ENCODE measurements at regions not wholly inside any gene's neighbourhood (a gene's known extent, or its start where the extent isn't known, plus 50 kb on each side); places are given as distances from the start of the nearest gene placed in this dataset.

DNA sequence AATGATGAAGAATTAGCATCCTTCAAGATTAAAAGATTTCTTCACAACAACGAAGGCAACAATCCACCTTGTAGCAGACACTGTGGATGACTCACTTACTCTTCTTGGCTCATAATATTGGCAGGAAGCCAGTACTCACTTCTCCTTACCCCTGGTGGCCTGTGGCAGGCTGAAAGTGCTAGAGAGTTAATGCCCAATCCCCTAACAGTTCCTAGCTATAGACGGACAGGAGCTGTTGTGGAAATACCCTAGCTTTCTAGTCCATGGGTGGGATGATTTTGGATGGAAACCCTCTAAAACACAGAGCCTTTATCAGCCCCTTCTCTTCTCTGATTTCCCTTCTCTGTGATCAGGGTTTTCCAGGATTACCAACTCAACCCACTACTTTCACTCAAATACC is 128.6 kb upstream of the NYAP2 start:
- H3K4me3 ChIP-seq: no peak overlapping the region
- H2AFZ ChIP-seq: no peak overlapping the region
- intact Hi-C loops (cut with micrococcal nuclease; ENCODE audit: unreplicated experiment): no loop called here
- no peaks in the 10 kb centered on the region for H3K79me2 ChIP-seq (ENCODE audit: low read depth)
- no TSS peak for BruUV-seq (replicated peaks)
- H3K9me3 ChIP-seq (ENCODE audit: insufficient read depth, low read depth): no peaks in the 10 kb centered on the region
- DNase-seq: peak; percentile 52 to 55
- no peak overlapping the region for H3K4me2 ChIP-seq
- H4K20me1 ChIP-seq (ENCODE audit: insufficient read depth): no peaks in the 10 kb centered on the region
- peaks cover 4% of the 10 kb centered on the region; the same call in 1 of the 2 replicates for H3K9me2 ChIP-seq (ENCODE audit: insufficient read depth)
- H3F3A ChIP-seq (ENCODE audit: insufficient read depth, low read depth): no peaks in the 10 kb centered on the region
- ChIA-PET CTCF (no interaction called here), POLR2A (ENCODE audit: unreplicated experiment) (interaction anchor here (0.6 kb wide), 1 partner anchor 100 kb away, joined by 3 read pairs; no protein-coding TSS in a partner anchor)
- H3K4me1 ChIP-seq (replicated peaks; ENCODE audit: insufficient read depth): no peaks in the 10 kb centered on the region
- no peaks in the 10 kb centered on the region for H3K36me3 ChIP-seq (ENCODE audit: low read depth)
- TF ChIP-seq CTCF (conservative IDR thresholded peaks at IDR 0.05) (no peak), EZH2 (IDR thresholded peaks at IDR 0.05; ENCODE audit: low read depth) (no peak)
- no peaks in the 10 kb centered on the region for H3K27me3 ChIP-seq (ENCODE audit: insufficient read depth, low read depth)
- H3K27ac ChIP-seq: no peak overlapping the region

GRCh38 chr2:225270053-225270452 is 129.5 kb upstream of the NYAP2 start:
- ChIA-PET POLR2A (ENCODE audit: unreplicated experiment) (no interaction called here), CTCF (no interaction called here)
- H3K27ac ChIP-seq: no peak overlapping the region
- no peaks in the 10 kb centered on the region for H3K4me1 ChIP-seq (replicated peaks; ENCODE audit: insufficient read depth)
- H3K4me3 ChIP-seq: no peak overlapping the region
- no peak for TF ChIP-seq CTCF (conservative IDR thresholded peaks at IDR 0.05)
- TF ChIP-seq EZH2 (IDR thresholded peaks at IDR 0.05; ENCODE audit: low read depth): no peak
- intact Hi-C loops (cut with micrococcal nuclease; ENCODE audit: unreplicated experiment): no loop called here
- BruUV-seq (replicated peaks): no TSS peak
- no peaks in the 10 kb centered on the region for H3K9me3 ChIP-seq (ENCODE audit: insufficient read depth, low read depth)
- peaks cover 4% of the 10 kb centered on the region; the same call in 1 of the 2 replicates for H3K9me2 ChIP-seq (ENCODE audit: insufficient read depth)
- no peaks in the 10 kb centered on the region for H3F3A ChIP-seq (ENCODE audit: insufficient read depth, low read depth)
- H3K79me2 ChIP-seq (ENCODE audit: low read depth): no peaks in the 10 kb centered on the region
- no peak overlapping the region for H2AFZ ChIP-seq
- no peak for DNase-seq
- no peaks in the 10 kb centered on the region for H3K36me3 ChIP-seq (ENCODE audit: low read depth)
- no peaks in the 10 kb centered on the region for H4K20me1 ChIP-seq (ENCODE audit: insufficient read depth)
- no peak overlapping the region for H3K4me2 ChIP-seq
- no peaks in the 10 kb centered on the region for H3K27me3 ChIP-seq (ENCODE audit: insufficient read depth, low read depth)

- Histone ChIP-seq H3K4me3 (no peak overlapping the region), H3K4me1 (replicated peaks; ENCODE audit: insufficient read depth) (no peaks in the 10 kb centered on the region), H3K27ac (no peak overlapping the region), H3K27me3 (ENCODE audit: insufficient read depth, low read depth) (no peaks in the 10 kb centered on the region), H3F3A (ENCODE audit: insufficient read depth, low read depth) (no peaks in the 10 kb centered on the region), H3K9me3 (ENCODE audit: insufficient read depth, low read depth) (peaks cover 5% of the 10 kb centered on the region; the same call in 1 of the 2 replicates), H4K20me1 (ENCODE audit: insufficient read depth) (no peaks in the 10 kb centered on the region), H2AFZ (no peak overlapping the region), H3K4me2 (no peak overlapping the region), H3K36me3 (ENCODE audit: low read depth) (no peaks in the 10 kb centered on the region), H3K79me2 (ENCODE audit: low read depth) (no peaks in the 10 kb centered on the region), H3K9me2 (ENCODE audit: insufficient read depth) (no peaks in the 10 kb centered on the region)
- intact Hi-C loops (cut with micrococcal nuclease; ENCODE audit: unreplicated experiment): no loop called here
- ChIA-PET CTCF (no interaction called here), POLR2A (ENCODE audit: unreplicated experiment) (no interaction called here)
- DNase-seq: no peak
- BruUV-seq (replicated peaks): no TSS peak
- TF ChIP-seq EZH2 (IDR thresholded peaks at IDR 0.05; ENCODE audit: low read depth): no peak
- no peak for TF ChIP-seq CTCF (conservative IDR thresholded peaks at IDR 0.05)
These were observed 145.1 kb upstream of the NYAP2 start for GRCh38 chr2:225254363-225254762.
